GM10266 (cell line): ENCODE measurements at regions not wholly inside any gene's neighbourhood (a gene's known extent, or its start where the extent isn't known, plus 50 kb on each side); places are given as distances from the start of the nearest gene placed in this dataset.

Source experiments
- DNase-seq: peaks from one replicate; pipeline ENCODE4 v3.0.0; 2012; ENCODE audit errors: extremely low spot score
- CTCF ChIP-seq: IDR thresholded peaks from 2 replicates; pipeline ENCODE4 v1.5.1; 2012; ENCODE audit warnings: mild to moderate bottlenecking, low read depth; ENCODE audit not compliant: control insufficient read depth, insufficient read depth; ENCODE audit errors: missing control alignments

- TF ChIP-seq CTCF: no peak
- no peak for DNase-seq
Observed at GRCh38 chr12:100699209-100699608, 95.4 kb upstream of the ANO4 start.

- no peak for TF ChIP-seq CTCF
- DNase-seq: no peak
Observed at GRCh38 chr12:100703337-100703736, 91.2 kb upstream of the ANO4 start.

- TF ChIP-seq CTCF: no peak
- no peak for DNase-seq
Observed at GRCh38 chr12:100703868-100704267, 90.7 kb upstream of the ANO4 start.

GRCh38 chr12:100706033-100706432 is 88.5 kb upstream of the ANO4 start:
- no peak for DNase-seq

GRCh38 chr12:100708591-100708990 is 86.0 kb upstream of the ANO4 start:
- no peak for DNase-seq
- no peak for TF ChIP-seq CTCF

More at GRCh38 chr12:100706033-100706432, 88.5 kb upstream of the ANO4 start:
- TF ChIP-seq CTCF: no peak

GRCh38 chr12:100715976-100716944 is 78.3 kb upstream of the ANO4 start:
- TF ChIP-seq CTCF: no peak
- DNase-seq: no peak

- DNase-seq: no peak
Observed at GRCh38 chr12:100716945-100717732, 77.4 kb upstream of the ANO4 start.

More at GRCh38 chr12:100716945-100717732, 77.4 kb upstream of the ANO4 start:
- no peak for TF ChIP-seq CTCF
